ENCODE measurements at regions not wholly inside any gene's neighbourhood (a gene's known extent, or its start where the extent isn't known, plus 50 kb on each side); places are given as distances from the start of the nearest gene placed in this dataset.
A peak's percentile ranks its signal among the peaks of the same experiment; 100 is the strongest.
"Not testable (repeated sequence)": the region's sequence is repeated elsewhere in the genome, so short reads cannot be mapped to it uniquely, and the experiment has no call there.

DNA sequence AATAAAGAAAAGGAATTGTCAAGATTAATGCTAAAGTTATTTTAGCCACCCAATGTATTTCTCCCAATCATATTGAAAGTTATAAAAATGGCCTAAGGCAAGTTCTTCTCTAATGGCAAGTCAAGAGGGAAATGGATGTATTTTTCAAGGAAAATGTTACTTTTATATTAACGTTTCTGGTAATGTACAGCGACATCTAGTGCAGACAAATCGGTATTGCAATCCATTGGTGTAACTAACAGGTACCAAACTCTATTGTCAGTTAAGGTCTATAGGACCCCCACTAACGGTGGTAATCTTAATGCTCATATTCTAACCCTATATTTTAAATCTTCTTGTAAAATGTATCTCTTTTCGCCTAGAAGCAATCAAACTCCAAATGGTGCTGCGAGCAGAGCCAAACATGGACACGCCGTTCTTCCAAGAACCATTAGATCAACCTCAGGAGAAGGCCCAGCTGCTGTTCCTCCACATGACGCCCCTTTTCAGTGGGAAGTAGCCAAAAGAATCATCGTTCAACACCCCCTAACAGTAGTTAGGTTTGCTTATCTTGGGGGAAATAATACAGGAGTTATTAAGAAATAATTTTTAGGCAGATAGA is 98.5 kb upstream of the PABPC3 start:
- peak in 1 of 2 donors; percentile 35 for DNase-seq

GRCh38 chr13:24998433-24998832 is 97.5 kb upstream of the PABPC3 start:
- DNase-seq = no peak

GRCh38 chr13:25001476-25002206 is 94.3 kb upstream of the PABPC3 start:
- no peak for DNase-seq

- DNase-seq = not testable (repeated sequence)
Observed at GRCh38 chr13:25002311-25002710, 93.6 kb upstream of the PABPC3 start.

DNA sequence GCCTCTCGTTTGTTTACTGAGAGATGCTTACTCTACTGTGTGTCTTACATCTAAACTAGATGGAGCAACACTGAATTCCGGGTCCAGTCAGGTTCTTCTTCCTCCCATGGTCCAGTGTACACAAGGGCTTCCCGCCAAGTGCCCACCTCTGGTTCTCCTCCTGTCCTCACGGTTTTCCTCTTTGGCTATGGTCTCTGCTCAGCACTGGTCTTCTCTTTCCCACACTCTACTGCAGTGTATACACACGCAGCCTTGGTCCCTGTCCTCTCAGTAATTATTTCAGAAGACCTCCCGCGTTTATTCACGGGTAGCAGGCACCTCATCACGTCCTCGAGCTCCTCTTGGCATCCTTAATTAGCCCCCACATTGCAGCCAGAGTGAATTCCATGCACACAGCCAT is 91.4 kb upstream of the PABPC3 start:
- DNase-seq = not testable (repeated sequence)

DNA sequence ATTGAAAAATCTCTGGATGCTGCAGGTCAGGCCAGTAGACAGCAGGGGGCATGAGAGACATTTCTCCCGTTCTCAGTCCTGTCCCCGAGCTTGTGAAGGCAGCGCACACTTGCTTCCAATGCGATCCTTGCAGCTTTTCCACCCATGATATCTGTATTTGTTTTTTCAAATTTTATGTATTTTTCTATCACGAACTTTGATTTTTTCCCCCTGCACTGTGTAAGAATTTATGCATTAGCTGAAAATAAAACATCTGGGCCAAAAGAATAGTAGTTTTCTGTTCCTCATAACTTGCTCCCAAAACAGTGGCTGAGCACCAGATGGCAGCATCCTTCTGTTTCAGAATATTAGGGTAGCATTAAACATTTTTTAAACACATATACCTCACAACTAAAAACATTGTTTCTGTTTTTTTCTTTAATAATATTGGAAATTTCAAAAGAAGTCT is 90.9 kb upstream of the PABPC3 start:
- DNase-seq = not testable (repeated sequence)

GRCh38 chr13:25007389-25007788 is 88.5 kb upstream of the PABPC3 start:
- not testable (repeated sequence) for DNase-seq

DNA sequence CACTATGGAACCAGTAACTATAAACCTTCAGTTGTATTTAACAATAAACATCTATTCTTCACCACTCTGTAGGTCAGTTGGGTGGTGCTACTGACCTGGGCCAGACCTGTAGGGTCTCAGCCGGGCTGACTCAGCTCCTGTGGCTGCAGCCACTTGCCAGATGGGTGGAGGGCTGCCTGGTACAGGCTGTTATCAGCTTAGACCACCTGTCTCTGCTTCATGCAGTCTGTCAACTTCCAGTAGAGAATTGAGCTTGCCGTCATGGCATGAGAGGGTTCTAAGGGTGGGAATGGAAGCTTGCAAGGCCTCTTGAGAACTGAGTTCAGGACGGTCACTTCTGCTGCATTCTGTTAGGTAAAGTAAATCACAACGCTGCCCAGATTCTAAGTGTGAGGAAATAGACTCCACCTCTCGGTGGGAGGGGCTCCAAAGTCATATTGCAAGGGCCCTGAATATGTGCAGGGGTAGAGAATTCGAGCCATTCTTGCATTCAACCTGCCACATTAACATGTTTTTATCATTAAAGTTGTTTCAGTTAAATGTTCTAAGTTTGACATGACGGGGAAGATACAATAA is 81.5 kb upstream of the PABPC3 start:
- DNase-seq = not testable (repeated sequence)

DNA sequence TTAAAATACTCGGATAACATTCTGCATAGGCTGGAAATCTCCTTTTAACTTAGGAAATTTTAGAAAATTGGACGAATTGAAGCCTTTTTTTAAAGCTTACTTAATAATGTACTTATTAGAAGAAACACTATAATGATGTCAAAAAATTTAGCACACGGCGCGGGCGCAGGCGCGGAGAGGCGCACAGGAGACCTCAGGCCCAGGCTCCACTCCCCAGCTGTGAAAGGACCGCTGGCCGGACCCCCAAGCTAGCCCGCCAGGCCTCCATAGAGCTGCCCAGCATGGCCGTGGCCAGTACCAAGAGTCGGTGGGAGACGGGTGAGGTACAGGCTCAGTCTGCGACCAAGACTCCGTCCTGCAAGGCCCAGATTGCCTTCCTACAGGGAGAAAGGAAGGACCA is 78.8 kb upstream of the PABPC3 start:
- DNase-seq = not testable (repeated sequence)

DNA sequence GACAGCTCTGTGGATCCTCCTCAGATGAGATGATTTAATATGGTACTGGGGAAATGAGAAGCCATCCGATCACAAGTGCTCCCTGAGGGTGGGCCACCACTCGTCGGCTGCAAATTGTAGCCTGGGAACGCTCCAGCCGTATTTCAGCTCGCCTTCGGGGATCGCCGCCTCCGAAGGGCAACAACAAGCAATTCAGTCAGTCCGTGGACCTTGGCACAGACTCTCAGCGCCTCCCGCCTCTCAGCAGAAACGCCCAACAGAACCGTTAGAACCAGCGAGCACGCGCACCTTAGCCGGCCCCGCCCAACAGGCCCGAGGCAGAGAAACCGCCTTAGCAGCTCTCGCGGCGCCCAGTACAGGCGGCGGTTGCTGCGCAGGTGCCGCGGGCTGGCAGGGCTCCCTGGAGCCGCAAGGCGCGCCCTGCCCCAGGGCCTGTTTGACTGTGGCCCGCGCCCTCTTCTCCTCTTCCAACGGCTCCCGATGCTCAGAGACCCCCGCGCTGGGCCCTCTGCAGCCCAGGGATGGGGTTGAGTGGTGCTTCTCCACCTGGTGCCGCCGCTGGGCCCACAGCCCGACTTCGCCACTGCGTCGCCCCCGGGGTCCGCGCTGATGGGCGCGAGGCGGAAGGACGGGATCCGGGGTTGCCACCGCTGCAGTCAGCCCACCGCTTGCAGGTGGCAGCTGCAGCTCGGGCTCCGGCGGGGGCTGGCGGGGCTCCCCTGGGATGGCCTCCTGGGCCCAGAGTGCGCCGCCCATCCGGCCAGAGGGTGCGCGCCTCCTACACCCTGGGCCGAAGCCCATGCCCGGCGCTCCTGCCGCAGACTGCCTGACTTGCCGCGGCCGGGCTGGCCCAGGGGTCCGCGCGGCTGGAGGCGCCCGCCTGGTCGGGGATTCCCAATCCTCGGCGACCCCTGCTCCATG is 77.9 kb upstream of the PABPC3 start:
- DNase-seq = peak in 1 of 2 donors; percentile 5

DNA sequence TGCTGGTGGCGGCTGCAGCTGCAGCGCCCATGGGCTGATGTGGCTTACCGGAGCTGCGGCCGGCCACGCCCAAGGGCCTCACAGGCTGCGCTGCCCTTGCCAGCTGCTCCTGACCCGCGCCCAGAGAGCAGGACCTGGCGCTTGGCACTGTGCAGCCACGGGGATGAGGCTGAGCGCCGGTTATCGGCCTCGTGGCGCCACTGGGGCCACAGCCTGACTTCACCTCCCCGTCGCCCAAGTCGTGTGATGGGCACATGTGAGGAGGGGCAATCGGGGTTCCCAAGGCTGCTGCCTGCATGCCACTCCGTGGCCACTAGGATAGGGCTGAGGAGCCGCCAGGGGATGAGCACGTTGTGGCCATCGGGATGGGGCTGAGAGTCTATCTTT is 77.2 kb upstream of the PABPC3 start:
- no peak for DNase-seq

DNA sequence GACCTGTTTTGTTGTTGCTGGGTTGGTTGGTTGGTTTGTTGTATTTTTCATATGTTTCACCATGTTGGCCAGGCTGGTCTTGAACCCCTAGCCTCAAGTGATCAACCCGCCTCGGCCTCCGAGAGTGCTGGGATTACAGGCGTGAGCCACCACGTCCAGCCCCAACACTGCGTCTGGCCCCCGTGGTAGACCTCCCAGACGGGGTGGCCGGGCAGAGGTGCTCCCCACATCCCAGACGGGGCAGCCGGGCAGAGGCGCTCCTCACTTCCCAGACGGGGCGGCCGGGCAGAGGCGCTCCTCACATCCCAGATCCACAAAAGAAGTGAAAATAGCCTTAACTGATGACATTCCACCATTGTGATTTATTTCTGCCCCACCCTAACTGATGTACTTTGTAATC is 76.2 kb upstream of the PABPC3 start:
- DNase-seq = not testable (repeated sequence)

DNA sequence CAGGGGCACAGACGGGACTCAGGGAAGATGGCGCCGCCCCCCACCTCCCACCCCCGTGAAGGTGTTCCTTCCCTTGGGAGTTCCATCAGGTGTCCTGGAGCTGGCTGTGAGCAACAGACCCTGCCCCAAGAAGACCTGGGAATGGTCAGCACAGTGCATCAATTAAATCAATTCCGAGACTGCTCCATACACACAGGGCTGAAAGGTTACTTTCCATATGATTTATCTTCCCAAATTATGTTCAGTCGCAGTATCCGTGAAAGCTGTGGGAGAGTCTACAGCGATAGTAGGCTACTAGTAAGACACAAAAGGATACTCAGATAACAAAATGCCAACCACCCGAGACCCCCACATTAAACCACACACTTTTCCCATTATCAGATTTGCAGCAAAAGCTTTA is 71.8 kb upstream of the PABPC3 start:
- no peak for DNase-seq

GRCh38 chr13:25032160-25032559 is 63.8 kb upstream of the PABPC3 start:
- DNase-seq = no peak

DNA sequence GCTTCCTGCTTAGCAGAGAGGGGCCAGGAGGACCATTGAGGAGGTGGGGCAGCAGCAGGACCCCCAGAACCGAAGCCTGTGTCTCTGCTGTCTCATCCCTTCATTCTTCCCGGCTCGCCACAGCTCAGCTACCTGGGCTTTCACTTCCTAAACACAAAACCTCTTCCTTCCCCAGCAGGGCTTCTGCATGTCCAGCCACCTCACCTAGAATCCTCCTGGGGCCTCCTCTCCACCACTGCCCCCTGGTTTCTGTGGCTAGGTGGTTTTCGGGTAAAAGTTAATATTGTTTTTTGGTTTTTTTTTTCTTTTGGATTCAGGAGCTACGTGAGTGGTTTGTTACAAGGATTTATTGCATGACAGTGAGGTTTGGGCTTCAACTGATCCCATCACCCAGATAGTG is 61.8 kb upstream of the PABPC3 start:
- DNase-seq = no peak

DNA sequence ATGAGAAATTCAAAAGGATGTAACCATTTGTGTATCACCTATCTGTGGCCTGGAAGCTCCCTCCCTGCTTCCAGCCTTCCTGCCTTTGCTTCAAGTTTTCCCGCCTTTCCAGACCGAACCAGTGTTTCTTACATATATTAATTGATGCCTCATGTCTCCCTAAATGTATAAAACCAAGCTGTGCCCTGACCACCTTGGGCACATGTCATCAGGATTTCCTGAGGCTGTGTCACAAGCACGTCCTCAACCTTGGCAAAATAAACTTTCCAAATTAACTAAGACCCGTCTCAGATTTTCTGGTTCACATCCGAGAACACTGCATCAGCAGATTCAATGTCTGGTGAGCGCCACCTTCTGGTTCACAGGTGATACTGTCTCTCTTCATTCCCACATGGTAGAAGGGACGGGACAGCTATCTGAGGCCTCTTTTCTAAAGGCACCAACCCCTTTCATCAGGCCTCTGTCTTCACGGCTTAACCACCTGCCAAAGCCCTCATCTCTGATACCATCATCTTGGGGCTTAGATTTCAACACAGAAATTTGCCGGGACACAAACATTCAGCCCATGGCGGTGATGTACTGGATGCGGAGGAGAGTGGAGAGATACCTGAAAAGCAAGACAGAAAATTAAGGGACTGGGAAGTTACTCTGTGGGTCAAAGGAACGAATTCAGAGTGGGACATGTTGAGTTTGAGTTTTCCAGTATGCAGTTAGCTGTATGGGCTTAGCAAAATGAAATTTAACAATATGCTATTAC is 58.7 kb upstream of the PABPC3 start:
- DNase-seq = peak; percentile 31 to 42

- no peak for DNase-seq
Observed at GRCh38 chr13:25042151-25042865, 53.6 kb upstream of the PABPC3 start.

GRCh38 chr13:25044071-25044470 is 51.9 kb upstream of the PABPC3 start:
- no peak for DNase-seq

Data from CD4-positive, alpha-beta T cell treated with Interleukin-1 beta for 1 hour (primary cell).